IMR-90 (cell line): ENCODE measurements at regions not wholly inside any gene's neighbourhood (a gene's known extent, or its start where the extent isn't known, plus 50 kb on each side); places are given as distances from the start of the nearest gene placed in this dataset.

Source experiments
- POLR2A ChIP-seq: IDR thresholded peaks from 2 replicates; pipeline ENCODE4 v1.6.1; 2012; ENCODE audit warnings: mild to moderate bottlenecking, low read depth, low read length
- RAD21 ChIP-seq: IDR thresholded peaks from 2 replicates; pipeline ENCODE4 v1.6.1; 2012; ENCODE audit warnings: low read length, improper control_type of control experiment
- RCOR1 ChIP-seq: IDR thresholded peaks from 2 replicates; pipeline ENCODE4 v1.6.1; 2012; ENCODE audit warnings: mild to moderate bottlenecking, low read length, improper control_type of control experiment; ENCODE audit not compliant: insufficient replicate concordance
- SMC3 ChIP-seq: fragments of 150-350 bp; IDR thresholded peaks from 2 replicates; pipeline ENCODE4 v1.6.1; 2016; ENCODE audit warnings: low read depth, mild to moderate bottlenecking, antibody characterized with exemption, low read length, moderate library complexity
- TF ChIP-seq, protein P1 (sequence below): conservative IDR thresholded peaks from 2 replicates; pipeline ENCODE4 v1.5.1; 2012; ENCODE audit warnings: mild to moderate bottlenecking, low read depth, low read length, improper control_type of control experiment

DNA sequence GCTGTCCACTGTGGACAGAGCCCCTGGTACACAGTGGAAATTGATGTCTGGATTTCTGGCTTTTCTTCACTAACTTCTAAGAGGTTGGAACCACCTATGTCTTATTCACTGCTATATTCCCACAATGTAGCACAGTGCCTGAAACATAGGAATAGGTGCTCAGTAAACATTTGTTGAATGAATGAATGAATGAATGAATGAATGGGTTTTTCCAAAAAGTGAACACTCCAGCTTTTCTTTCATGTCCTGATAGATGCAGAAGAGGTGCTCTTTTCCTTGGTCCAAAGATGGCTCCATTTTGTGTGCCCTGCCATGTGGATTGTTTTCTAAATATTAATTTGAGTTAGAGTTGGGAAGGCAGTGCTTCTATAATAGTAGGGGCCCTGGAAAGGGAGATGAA lies 124.1 kb downstream of the SP3 start:
- TF ChIP-seq, protein P1, sequence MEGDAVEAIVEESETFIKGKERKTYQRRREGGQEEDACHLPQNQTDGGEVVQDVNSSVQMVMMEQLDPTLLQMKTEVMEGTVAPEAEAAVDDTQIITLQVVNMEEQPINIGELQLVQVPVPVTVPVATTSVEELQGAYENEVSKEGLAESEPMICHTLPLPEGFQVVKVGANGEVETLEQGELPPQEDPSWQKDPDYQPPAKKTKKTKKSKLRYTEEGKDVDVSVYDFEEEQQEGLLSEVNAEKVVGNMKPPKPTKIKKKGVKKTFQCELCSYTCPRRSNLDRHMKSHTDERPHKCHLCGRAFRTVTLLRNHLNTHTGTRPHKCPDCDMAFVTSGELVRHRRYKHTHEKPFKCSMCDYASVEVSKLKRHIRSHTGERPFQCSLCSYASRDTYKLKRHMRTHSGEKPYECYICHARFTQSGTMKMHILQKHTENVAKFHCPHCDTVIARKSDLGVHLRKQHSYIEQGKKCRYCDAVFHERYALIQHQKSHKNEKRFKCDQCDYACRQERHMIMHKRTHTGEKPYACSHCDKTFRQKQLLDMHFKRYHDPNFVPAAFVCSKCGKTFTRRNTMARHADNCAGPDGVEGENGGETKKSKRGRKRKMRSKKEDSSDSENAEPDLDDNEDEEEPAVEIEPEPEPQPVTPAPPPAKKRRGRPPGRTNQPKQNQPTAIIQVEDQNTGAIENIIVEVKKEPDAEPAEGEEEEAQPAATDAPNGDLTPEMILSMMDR = no peak
- TF ChIP-seq SMC3 = no peak
- no peak for TF ChIP-seq POLR2A
- no peak for TF ChIP-seq RCOR1
- no peak for TF ChIP-seq RAD21
